Gastroesophageal sphincter (tissue), 3 donors: ENCODE measurements at regions not wholly inside any gene's neighbourhood (a gene's known extent, or its start where the extent isn't known, plus 50 kb on each side); places are given as distances from the start of the nearest gene placed in this dataset.

Experiments used
- POLR2A ChIP-seq, 2 donors: fragments of 450-650 bp; IDR thresholded peaks; one replicate each; pipeline ENCODE4 v1.6.1; 2017; ENCODE audit warnings: antibody characterized with exemption in 2 of 2, mild to moderate bottlenecking in 2 of 2, moderate library complexity in 1 of 2
- TF ChIP-seq, protein P1 (sequence below), 4 experiments: fragments of 200-600 bp in 2 of 4; fragments of 450-650 bp in 2 of 4; sonication (generic) in 1 of 4; IDR thresholded peaks; one replicate each; pipeline ENCODE4 v1.5.1; 2017 to 2019; ENCODE audit warnings: antibody characterized with exemption in 4 of 4, mild to moderate bottlenecking in 2 of 4, moderate library complexity in 2 of 4

DNA sequence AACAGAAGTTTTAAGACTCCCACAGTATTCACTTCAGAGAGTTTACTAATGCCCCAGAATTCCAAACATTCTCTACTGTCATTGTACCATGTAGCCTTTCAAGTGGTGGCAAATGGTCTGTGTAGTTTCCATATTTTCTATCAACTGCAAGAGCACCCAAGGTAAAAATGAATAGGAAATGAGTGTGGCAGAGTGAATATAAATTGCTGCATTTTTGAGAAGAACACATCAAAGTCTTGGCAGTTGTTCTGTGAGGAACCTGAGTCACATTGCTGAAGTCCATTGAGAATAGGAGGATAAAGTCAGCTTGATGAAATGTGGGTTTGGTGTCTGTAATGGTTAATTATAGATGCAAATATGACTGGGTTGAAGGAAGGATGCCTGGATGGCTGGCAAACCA lies 193.6 kb downstream of the AASDHPPT start:
- TF ChIP-seq POLR2A (IDR thresholded peaks at IDR 0.05): no peak
- TF ChIP-seq, protein P1, sequence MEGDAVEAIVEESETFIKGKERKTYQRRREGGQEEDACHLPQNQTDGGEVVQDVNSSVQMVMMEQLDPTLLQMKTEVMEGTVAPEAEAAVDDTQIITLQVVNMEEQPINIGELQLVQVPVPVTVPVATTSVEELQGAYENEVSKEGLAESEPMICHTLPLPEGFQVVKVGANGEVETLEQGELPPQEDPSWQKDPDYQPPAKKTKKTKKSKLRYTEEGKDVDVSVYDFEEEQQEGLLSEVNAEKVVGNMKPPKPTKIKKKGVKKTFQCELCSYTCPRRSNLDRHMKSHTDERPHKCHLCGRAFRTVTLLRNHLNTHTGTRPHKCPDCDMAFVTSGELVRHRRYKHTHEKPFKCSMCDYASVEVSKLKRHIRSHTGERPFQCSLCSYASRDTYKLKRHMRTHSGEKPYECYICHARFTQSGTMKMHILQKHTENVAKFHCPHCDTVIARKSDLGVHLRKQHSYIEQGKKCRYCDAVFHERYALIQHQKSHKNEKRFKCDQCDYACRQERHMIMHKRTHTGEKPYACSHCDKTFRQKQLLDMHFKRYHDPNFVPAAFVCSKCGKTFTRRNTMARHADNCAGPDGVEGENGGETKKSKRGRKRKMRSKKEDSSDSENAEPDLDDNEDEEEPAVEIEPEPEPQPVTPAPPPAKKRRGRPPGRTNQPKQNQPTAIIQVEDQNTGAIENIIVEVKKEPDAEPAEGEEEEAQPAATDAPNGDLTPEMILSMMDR (IDR thresholded peaks at IDR 0.05): no peak
